ENCODE measurements at regions not wholly inside any gene's neighbourhood (a gene's known extent, or its start where the extent isn't known, plus 50 kb on each side); places are given as distances from the start of the nearest gene placed in this dataset.

DNA sequence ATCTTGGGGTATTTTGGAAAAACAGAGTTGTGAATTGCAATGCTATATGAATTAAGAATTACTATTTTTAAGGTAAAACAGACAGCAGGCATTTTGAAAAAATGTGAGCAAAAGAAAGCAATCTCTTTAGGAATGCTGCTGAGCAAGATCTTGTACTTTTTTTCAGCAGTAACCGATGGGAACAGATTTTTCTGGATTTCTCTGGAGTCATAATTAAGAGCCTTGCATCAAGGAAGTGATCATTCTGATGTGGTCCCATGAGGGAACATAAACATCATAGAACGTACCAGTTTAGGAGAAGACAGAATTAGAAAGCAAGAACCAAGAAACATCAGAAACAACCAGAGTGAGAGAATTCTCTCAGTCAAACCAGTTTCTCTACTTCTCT, 157.0 kb upstream of the AGR3 start (continued):
- TF ChIP-seq, protein P1, sequence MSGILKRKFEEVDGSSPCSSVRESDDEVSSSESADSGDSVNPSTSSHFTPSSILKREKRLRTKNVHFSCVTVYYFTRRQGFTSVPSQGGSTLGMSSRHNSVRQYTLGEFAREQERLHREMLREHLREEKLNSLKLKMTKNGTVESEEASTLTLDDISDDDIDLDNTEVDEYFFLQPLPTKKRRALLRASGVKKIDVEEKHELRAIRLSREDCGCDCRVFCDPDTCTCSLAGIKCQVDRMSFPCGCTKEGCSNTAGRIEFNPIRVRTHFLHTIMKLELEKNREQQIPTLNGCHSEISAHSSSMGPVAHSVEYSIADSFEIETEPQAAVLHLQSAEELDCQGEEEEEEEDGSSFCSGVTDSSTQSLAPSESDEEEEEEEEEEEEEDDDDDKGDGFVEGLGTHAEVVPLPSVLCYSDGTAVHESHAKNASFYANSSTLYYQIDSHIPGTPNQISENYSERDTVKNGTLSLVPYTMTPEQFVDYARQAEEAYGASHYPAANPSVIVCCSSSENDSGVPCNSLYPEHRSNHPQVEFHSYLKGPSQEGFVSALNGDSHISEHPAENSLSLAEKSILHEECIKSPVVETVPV (CRISPR knock-in tag; IDR thresholded peaks at IDR 0.05) = no peak
- TF ChIP-seq RARB (CRISPR knock-in tag; IDR thresholded peaks at IDR 0.05) (no peak), ZC3H10 (CRISPR knock-in tag; IDR thresholded peaks at IDR 0.05) (no peak)

DNA sequence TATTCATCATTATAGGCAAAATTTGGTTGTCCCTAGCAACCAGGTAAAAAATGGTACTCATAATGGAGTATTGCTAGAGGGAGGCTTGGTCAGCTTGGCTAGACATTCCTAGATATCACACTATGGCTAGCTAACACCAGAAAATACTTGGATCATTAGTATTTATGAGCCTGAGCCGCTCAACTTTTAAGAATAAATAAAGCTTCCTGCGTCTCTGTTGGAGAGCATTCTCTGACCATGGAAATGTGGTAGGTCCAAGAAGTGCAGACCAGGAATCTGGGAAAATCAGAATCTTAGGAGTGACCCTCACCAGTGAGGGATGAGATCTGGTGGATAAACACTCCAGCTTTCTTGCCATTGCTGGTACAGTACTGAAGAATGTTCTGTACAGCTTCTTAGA, 157.6 kb upstream of the AGR3 start:
- ATAC-seq = no peak
- TF ChIP-seq ARNTL (CRISPR knock-in tag; IDR thresholded peaks at IDR 0.05; ENCODE audit: borderline replicate concordance, low read depth) (no peak), ZNF70 (CRISPR knock-in tag; IDR thresholded peaks at IDR 0.05) (no peak), ZNF565 (CRISPR knock-in tag; conservative IDR thresholded peaks at IDR 0.05; ENCODE audit: low read depth) (no peak), GLIS3 (CRISPR knock-in tag; IDR thresholded peaks at IDR 0.05) (no peak), BACH2 (CRISPR knock-in tag; IDR thresholded peaks at IDR 0.05; ENCODE audit: borderline replicate concordance) (no peak), ZNF8 (CRISPR knock-in tag; IDR thresholded peaks at IDR 0.05) (no peak), ZFP3 (CRISPR knock-in tag; IDR thresholded peaks at IDR 0.05) (no peak), PPARA (CRISPR knock-in tag; IDR thresholded peaks at IDR 0.05; ENCODE audit: borderline replicate concordance) (no peak)
- TF ChIP-seq, protein P2, sequence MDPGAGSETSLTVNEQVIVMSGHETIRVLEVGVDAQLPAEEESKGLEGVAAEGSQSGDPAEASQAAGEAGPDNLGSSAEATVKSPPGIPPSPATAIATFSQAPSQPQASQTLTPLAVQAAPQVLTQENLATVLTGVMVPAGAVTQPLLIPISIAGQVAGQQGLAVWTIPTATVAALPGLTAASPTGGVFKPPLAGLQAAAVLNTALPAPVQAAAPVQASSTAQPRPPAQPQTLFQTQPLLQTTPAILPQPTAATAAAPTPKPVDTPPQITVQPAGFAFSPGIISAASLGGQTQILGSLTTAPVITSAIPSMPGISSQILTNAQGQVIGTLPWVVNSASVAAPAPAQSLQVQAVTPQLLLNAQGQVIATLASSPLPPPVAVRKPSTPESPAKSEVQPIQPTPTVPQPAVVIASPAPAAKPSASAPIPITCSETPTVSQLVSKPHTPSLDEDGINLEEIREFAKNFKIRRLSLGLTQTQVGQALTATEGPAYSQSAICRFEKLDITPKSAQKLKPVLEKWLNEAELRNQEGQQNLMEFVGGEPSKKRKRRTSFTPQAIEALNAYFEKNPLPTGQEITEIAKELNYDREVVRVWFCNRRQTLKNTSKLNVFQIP (CRISPR knock-in tag; IDR thresholded peaks at IDR 0.05; ENCODE audit: borderline replicate concordance, low read depth) = no peak
- TF ChIP-seq, protein P3, sequence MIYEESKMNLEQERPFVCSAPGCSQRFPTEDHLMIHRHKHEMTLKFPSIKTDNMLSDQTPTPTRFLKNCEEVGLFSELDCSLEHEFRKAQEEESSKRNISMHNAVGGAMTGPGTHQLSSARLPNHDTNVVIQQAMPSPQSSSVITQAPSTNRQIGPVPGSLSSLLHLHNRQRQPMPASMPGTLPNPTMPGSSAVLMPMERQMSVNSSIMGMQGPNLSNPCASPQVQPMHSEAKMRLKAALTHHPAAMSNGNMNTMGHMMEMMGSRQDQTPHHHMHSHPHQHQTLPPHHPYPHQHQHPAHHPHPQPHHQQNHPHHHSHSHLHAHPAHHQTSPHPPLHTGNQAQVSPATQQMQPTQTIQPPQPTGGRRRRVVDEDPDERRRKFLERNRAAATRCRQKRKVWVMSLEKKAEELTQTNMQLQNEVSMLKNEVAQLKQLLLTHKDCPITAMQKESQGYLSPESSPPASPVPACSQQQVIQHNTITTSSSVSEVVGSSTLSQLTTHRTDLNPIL (CRISPR knock-in tag; IDR thresholded peaks at IDR 0.05; ENCODE audit: low read depth) = no peak

DNA sequence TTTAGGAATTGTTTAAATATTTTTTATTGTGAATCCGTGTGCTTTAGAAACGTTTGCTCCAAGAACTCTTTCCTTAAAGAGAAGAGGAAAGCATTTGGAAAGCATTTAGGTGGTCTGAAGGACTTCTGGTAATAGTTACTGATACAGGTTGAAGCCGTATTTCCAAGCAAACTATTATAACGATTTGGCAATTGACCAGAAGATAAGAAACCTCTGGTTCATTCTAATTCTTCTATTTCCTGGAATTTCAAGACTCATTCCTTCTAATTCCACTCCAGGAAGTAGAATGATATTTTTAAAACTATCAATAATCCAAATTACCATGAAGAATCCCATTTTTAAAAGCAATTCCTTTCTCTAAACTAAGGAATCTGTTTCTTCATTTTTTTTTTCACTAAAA, 158.9 kb upstream of the AGR3 start:
- TF ChIP-seq ZC3H10 (CRISPR knock-in tag; IDR thresholded peaks at IDR 0.05) (no peak), BACH2 (CRISPR knock-in tag; IDR thresholded peaks at IDR 0.05; ENCODE audit: borderline replicate concordance) (no peak), ISL1 (CRISPR knock-in tag; IDR thresholded peaks at IDR 0.05) (no peak), PPARA (CRISPR knock-in tag; IDR thresholded peaks at IDR 0.05; ENCODE audit: borderline replicate concordance) (no peak), GLIS3 (CRISPR knock-in tag; IDR thresholded peaks at IDR 0.05) (no peak), TOX (CRISPR knock-in tag; IDR thresholded peaks at IDR 0.05; ENCODE audit: borderline replicate concordance) (no peak), ARNTL (CRISPR knock-in tag; IDR thresholded peaks at IDR 0.05; ENCODE audit: borderline replicate concordance, low read depth) (no peak), ZFP3 (CRISPR knock-in tag; IDR thresholded peaks at IDR 0.05) (no peak), TCF4 (CRISPR knock-in tag; IDR thresholded peaks at IDR 0.05; ENCODE audit: borderline replicate concordance) (no peak), ZNF70 (CRISPR knock-in tag; IDR thresholded peaks at IDR 0.05) (no peak), OSR1 (CRISPR knock-in tag; IDR thresholded peaks at IDR 0.05) (no peak), ESRRG (CRISPR knock-in tag; IDR thresholded peaks at IDR 0.05) (no peak), ZNF565 (CRISPR knock-in tag; conservative IDR thresholded peaks at IDR 0.05; ENCODE audit: low read depth) (no peak), RARB (CRISPR knock-in tag; IDR thresholded peaks at IDR 0.05) (no peak), CSDC2 (CRISPR knock-in tag; IDR thresholded peaks at IDR 0.05) (no peak)
- TF ChIP-seq, protein P4, sequence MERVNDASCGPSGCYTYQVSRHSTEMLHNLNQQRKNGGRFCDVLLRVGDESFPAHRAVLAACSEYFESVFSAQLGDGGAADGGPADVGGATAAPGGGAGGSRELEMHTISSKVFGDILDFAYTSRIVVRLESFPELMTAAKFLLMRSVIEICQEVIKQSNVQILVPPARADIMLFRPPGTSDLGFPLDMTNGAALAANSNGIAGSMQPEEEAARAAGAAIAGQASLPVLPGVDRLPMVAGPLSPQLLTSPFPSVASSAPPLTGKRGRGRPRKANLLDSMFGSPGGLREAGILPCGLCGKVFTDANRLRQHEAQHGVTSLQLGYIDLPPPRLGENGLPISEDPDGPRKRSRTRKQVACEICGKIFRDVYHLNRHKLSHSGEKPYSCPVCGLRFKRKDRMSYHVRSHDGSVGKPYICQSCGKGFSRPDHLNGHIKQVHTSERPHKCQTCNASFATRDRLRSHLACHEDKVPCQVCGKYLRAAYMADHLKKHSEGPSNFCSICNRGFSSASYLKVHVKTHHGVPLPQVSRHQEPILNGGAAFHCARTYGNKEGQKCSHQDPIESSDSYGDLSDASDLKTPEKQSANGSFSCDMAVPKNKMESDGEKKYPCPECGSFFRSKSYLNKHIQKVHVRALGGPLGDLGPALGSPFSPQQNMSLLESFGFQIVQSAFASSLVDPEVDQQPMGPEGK (CRISPR knock-in tag; IDR thresholded peaks at IDR 0.05; ENCODE audit: borderline replicate concordance) = no peak
- TF ChIP-seq, protein P1 (CRISPR knock-in tag; IDR thresholded peaks at IDR 0.05) = no peak
- TF ChIP-seq, protein P2 (CRISPR knock-in tag; IDR thresholded peaks at IDR 0.05; ENCODE audit: borderline replicate concordance, low read depth) = no peak
- TF ChIP-seq, protein P3 (CRISPR knock-in tag; IDR thresholded peaks at IDR 0.05; ENCODE audit: low read depth) = no peak
- TF ChIP-seq, protein P5, sequence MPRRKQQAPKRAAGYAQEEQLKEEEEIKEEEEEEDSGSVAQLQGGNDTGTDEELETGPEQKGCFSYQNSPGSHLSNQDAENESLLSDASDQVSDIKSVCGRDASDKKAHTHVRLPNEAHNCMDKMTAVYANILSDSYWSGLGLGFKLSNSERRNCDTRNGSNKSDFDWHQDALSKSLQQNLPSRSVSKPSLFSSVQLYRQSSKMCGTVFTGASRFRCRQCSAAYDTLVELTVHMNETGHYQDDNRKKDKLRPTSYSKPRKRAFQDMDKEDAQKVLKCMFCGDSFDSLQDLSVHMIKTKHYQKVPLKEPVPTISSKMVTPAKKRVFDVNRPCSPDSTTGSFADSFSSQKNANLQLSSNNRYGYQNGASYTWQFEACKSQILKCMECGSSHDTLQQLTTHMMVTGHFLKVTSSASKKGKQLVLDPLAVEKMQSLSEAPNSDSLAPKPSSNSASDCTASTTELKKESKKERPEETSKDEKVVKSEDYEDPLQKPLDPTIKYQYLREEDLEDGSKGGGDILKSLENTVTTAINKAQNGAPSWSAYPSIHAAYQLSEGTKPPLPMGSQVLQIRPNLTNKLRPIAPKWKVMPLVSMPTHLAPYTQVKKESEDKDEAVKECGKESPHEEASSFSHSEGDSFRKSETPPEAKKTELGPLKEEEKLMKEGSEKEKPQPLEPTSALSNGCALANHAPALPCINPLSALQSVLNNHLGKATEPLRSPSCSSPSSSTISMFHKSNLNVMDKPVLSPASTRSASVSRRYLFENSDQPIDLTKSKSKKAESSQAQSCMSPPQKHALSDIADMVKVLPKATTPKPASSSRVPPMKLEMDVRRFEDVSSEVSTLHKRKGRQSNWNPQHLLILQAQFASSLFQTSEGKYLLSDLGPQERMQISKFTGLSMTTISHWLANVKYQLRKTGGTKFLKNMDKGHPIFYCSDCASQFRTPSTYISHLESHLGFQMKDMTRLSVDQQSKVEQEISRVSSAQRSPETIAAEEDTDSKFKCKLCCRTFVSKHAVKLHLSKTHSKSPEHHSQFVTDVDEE (CRISPR knock-in tag; IDR thresholded peaks at IDR 0.05) = no peak
- no peak for ATAC-seq

Data from SK-N-SH treated with all-trans-retinoic acid at 6 μM for 48 hours (cell line).